Activated B cell treated with CpG ODN at 0.5 μM for 24 hours (primary cell): ENCODE measurements at regions not wholly inside any gene's neighbourhood (a gene's known extent, or its start where the extent isn't known, plus 50 kb on each side); places are given as distances from the start of the nearest gene placed in this dataset.

Experiments
- ATAC-seq: fragments of 200-7000 bp; cut with Tn5 transposase; one replicate; pipeline ENCODE4 v1.10.0; 2021; ENCODE audit warnings: low read depth, mild to moderate bottlenecking, moderate library complexity
- CTCF ChIA-PET: fragments of 350-600 bp; sonication (Branson Sonifier 250); formaldehyde crosslinking; loops from one replicate; lab custom pipeline; 2021; ENCODE audit warnings: antibody characterized with exemption; lab: Charles Lee
- POLR2A ChIA-PET: fragments of 350-600 bp; sonication (Branson Sonifier 250); formaldehyde crosslinking; loops from one replicate; lab custom pipeline; 2021; ENCODE audit warnings: antibody characterized with exemption; lab: Charles Lee
- DNase-seq: peaks from one replicate; pipeline ENCODE4 v3.0.0; 2022
- H3K27ac Mint-ChIP-seq: one replicate; pipeline ENCODE4 v1.8.0; 2020; ENCODE audit warnings: mixed read lengths
- H3K27me3 Mint-ChIP-seq: one replicate; pipeline ENCODE4 v1.8.0; 2021; ENCODE audit warnings: mixed read lengths
- H3K36me3 Mint-ChIP-seq: one replicate; pipeline ENCODE4 v1.8.0; 2021; ENCODE audit warnings: low read depth, mixed read lengths
- H3K4me1 Mint-ChIP-seq: one replicate; pipeline ENCODE4 v1.8.0; 2021; ENCODE audit warnings: mixed read lengths
- H3K4me3 Mint-ChIP-seq: one replicate; pipeline ENCODE4 v1.8.0; 2020; ENCODE audit warnings: mild to moderate bottlenecking, mixed read lengths
- H3K9me3 Mint-ChIP-seq: one replicate; pipeline ENCODE4 v1.8.0; 2020; ENCODE audit warnings: mixed read lengths
- CTCF ChIP-seq: fragments of 200-600 bp; IDR thresholded peaks from one replicate; pipeline ENCODE4 v1.8.0; 2022; ENCODE audit warnings: antibody characterized with exemption, mild to moderate bottlenecking
- intact Hi-C: fragments of 100-400 bp; cut with micrococcal nuclease; formaldehyde crosslinking; loops from one replicate; pipeline ENCODE4 v1.15.1; 2024

- intact Hi-C loops: no loop called here
- ATAC-seq: no peak
- no peak overlapping the region for H3K4me3 Mint-ChIP-seq
- no peak for DNase-seq
- no peaks in the 10 kb centered on the region for H3K27me3 Mint-ChIP-seq
- no peaks in the 10 kb centered on the region for H3K4me1 Mint-ChIP-seq
- H3K9me3 Mint-ChIP-seq: no peaks in the 10 kb centered on the region
- no peaks in the 10 kb centered on the region for H3K36me3 Mint-ChIP-seq
- POLR2A ChIA-PET: no interaction called here
- H3K27ac Mint-ChIP-seq: no peak overlapping the region
- TF ChIP-seq CTCF: no peak
- CTCF ChIA-PET: no interaction called here
Measured at GRCh38 chrX:4831574-4831973, 1118.1 kb upstream of the PRKX start.

- ChIA-PET CTCF (no interaction called here), POLR2A (no interaction called here)
- intact Hi-C loops: no loop called here
- TF ChIP-seq CTCF: no peak
- Mint-ChIP-seq H3K4me3 (no peak overlapping the region), H3K9me3 (no peaks in the 10 kb centered on the region), H3K36me3 (no peaks in the 10 kb centered on the region), H3K27me3 (no peaks in the 10 kb centered on the region), H3K4me1 (no peaks in the 10 kb centered on the region), H3K27ac (no peak overlapping the region)
- no peak for ATAC-seq
- no peak for DNase-seq
Measured at GRCh38 chrX:4830880-4831557, 1117.6 kb upstream of the PRKX start.

- no peak for TF ChIP-seq CTCF
- Mint-ChIP-seq H3K4me1 (no peaks in the 10 kb centered on the region), H3K27ac (no peak overlapping the region), H3K4me3 (no peak overlapping the region), H3K9me3 (peaks cover 2% of the 10 kb centered on the region), H3K27me3 (no peaks in the 10 kb centered on the region), H3K36me3 (no peaks in the 10 kb centered on the region)
- POLR2A ChIA-PET: no interaction called here
- ATAC-seq (no peak), DNase-seq (no peak)
- intact Hi-C loops: no loop called here
- CTCF ChIA-PET: no interaction called here
Measured at GRCh38 chrX:4825550-4825949, 1112.1 kb upstream of the PRKX start.

- no peak for TF ChIP-seq CTCF
- DNase-seq (no peak), ATAC-seq (no peak)
- no peaks in the 10 kb centered on the region for H3K36me3 Mint-ChIP-seq
- intact Hi-C loops: loop anchor here (10.0 kb wide), 1 partner anchor 1975 kb away; no protein-coding TSS in a partner anchor
- no peaks in the 10 kb centered on the region for H3K27me3 Mint-ChIP-seq
- CTCF ChIA-PET: no interaction called here
- H3K9me3 Mint-ChIP-seq: no peaks in the 10 kb centered on the region
- H3K4me1 Mint-ChIP-seq: no peaks in the 10 kb centered on the region
- no peak overlapping the region for H3K27ac Mint-ChIP-seq
- POLR2A ChIA-PET: no interaction called here
- no peak overlapping the region for H3K4me3 Mint-ChIP-seq
Measured at GRCh38 chrX:4809571-4809970, 1096.1 kb upstream of the PRKX start.

- no peaks in the 10 kb centered on the region for H3K27me3 Mint-ChIP-seq
- intact Hi-C loops: loop anchor here (10.0 kb wide), 1 partner anchor 1979 kb away; no protein-coding TSS in a partner anchor
- H3K36me3 Mint-ChIP-seq: no peaks in the 10 kb centered on the region
- H3K4me1 Mint-ChIP-seq: no peaks in the 10 kb centered on the region
- ChIA-PET POLR2A (no interaction called here), CTCF (no interaction called here)
- H3K27ac Mint-ChIP-seq: no peak overlapping the region
- TF ChIP-seq CTCF: no peak
- no peaks in the 10 kb centered on the region for H3K9me3 Mint-ChIP-seq
- DNase-seq (no peak), ATAC-seq (no peak)
- H3K4me3 Mint-ChIP-seq: no peak overlapping the region
Measured at GRCh38 chrX:4805502-4805901, 1092.1 kb upstream of the PRKX start.
